ENCODE measurements at regions not wholly inside any gene's neighbourhood (a gene's known extent, or its start where the extent isn't known, plus 50 kb on each side); places are given as distances from the start of the nearest gene placed in this dataset.
A peak's percentile ranks its signal among the peaks of the same experiment; 100 is the strongest.

DNA sequence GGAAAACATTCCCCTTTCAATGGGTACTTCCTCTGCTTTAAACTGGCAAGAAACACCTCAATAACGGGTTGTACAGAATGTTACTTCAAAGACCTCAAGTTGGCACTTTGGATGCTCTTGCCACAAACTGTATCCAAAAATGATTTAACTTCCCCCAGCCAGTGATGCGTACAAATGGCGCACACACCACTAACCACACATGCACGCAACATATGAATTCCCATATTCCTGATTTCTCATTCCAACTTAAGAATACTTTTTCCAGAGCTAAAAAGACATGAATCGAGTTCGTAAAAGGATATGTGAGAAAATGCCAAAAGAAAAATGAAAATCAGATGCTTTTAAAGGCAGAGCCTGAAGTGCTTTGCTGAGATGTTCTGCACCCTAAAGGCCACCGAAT lies 388.0 kb upstream of the PIK3R1 start:
- H3K9me3 ChIP-seq, result no peaks in the 10 kb centered on the region
- H3K36me3 ChIP-seq, result no peaks in the 10 kb centered on the region
- no peaks in the 10 kb centered on the region for H3K4me1 ChIP-seq
- H3K4me3 ChIP-seq, result no peak overlapping the region
- TF ChIP-seq, protein P1, sequence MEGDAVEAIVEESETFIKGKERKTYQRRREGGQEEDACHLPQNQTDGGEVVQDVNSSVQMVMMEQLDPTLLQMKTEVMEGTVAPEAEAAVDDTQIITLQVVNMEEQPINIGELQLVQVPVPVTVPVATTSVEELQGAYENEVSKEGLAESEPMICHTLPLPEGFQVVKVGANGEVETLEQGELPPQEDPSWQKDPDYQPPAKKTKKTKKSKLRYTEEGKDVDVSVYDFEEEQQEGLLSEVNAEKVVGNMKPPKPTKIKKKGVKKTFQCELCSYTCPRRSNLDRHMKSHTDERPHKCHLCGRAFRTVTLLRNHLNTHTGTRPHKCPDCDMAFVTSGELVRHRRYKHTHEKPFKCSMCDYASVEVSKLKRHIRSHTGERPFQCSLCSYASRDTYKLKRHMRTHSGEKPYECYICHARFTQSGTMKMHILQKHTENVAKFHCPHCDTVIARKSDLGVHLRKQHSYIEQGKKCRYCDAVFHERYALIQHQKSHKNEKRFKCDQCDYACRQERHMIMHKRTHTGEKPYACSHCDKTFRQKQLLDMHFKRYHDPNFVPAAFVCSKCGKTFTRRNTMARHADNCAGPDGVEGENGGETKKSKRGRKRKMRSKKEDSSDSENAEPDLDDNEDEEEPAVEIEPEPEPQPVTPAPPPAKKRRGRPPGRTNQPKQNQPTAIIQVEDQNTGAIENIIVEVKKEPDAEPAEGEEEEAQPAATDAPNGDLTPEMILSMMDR (IDR thresholded peaks at IDR 0.05), result no peak
- no peaks in the 10 kb centered on the region for H3K27me3 ChIP-seq
- no peak for DNase-seq (ENCODE audit: low spot score)
- H3K27ac ChIP-seq, result no peak overlapping the region

DNA sequence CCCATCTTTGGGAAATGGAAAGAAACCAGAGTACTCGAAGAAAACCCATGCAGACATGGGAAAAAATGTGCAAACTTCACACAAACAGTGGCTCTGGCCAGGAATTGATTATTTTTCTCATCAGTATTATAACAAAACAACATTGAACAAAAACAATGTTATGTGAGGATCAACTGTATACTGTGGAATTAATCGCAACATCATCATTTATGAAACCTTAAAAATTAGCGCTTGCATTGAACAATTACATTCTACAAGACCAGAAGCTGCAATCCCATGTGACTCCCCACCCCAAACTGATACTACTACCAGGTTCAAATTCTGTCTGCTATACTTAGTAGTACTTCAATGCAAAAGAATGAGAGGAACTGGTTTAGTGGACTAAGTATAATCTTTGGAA lies 390.7 kb upstream of the PIK3R1 start:
- DNase-seq (ENCODE audit: low spot score), result no peak
- TF ChIP-seq, protein P1 (IDR thresholded peaks at IDR 0.05), result no peak

DNA sequence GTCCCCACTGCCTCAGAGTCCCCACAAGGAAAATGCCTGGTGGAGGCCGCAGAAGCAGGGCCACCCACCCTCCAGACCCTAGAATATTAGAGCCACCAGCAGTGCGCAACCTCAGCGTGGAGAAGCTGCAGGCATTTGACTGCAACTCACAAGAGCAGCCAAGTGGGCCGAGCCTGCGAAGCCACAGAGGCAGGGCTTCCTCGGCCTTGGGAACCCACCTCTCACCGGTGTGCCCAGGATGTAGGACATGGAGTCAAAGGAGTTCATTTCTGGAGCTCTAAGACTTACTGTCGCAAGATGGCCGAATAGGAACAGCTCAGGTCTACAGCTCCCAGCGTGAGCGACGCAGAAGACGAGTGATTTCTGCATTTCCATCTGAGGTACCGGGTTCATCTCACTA lies 397.9 kb upstream of the PIK3R1 start:
- Histone ChIP-seq H3K4me3 (no peak overlapping the region), H3K27me3 (no peaks in the 10 kb centered on the region), H3K27ac (no peak overlapping the region), H3K36me3 (no peaks in the 10 kb centered on the region), H3K4me1 (peaks cover 0 to 31% of the 10 kb centered on the region in 2 donors), H3K9me3 (no peaks in the 10 kb centered on the region)
- no peak for DNase-seq (ENCODE audit: low spot score)
- TF ChIP-seq, protein P1 (IDR thresholded peaks at IDR 0.05), result no peak

More for the DNA sequence above, 390.7 kb upstream of the PIK3R1 start:
- Histone ChIP-seq H3K4me1 (no peaks in the 10 kb centered on the region), H3K4me3 (no peak overlapping the region), H3K36me3 (no peaks in the 10 kb centered on the region), H3K27ac (no peak overlapping the region), H3K27me3 (no peaks in the 10 kb centered on the region), H3K9me3 (no peaks in the 10 kb centered on the region)

DNA sequence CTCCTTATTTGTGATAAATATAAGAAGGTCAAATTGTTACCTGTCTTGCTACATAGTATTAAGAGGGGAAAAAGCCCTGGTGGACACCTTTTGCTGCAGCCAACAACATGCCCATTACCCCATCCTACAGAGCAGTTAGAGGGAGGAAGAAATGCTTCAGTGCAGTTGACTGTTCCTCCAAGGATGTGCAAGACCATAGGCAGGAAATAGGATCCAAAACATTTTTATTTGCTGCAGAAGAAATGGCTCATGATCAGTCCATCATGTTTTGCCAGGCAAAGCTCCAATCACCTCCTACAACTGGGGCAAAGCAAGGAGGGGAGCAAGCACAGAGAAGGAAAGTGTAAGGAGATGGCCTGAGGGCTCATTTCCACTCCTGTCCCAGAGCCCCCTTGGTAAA lies 399.1 kb upstream of the PIK3R1 start:
- H3K27me3 ChIP-seq, result no peaks in the 10 kb centered on the region
- no peaks in the 10 kb centered on the region for H3K36me3 ChIP-seq
- H3K9me3 ChIP-seq, result no peaks in the 10 kb centered on the region
- no peak for DNase-seq (ENCODE audit: low spot score)
- H3K4me1 ChIP-seq, result peaks cover 0 to 31% of the 10 kb centered on the region in 2 donors
- peak overlapping the region; percentile 55 to 75 for H3K27ac ChIP-seq
- no peak overlapping the region for H3K4me3 ChIP-seq
- TF ChIP-seq, protein P1 (IDR thresholded peaks at IDR 0.05), result no peak

DNA sequence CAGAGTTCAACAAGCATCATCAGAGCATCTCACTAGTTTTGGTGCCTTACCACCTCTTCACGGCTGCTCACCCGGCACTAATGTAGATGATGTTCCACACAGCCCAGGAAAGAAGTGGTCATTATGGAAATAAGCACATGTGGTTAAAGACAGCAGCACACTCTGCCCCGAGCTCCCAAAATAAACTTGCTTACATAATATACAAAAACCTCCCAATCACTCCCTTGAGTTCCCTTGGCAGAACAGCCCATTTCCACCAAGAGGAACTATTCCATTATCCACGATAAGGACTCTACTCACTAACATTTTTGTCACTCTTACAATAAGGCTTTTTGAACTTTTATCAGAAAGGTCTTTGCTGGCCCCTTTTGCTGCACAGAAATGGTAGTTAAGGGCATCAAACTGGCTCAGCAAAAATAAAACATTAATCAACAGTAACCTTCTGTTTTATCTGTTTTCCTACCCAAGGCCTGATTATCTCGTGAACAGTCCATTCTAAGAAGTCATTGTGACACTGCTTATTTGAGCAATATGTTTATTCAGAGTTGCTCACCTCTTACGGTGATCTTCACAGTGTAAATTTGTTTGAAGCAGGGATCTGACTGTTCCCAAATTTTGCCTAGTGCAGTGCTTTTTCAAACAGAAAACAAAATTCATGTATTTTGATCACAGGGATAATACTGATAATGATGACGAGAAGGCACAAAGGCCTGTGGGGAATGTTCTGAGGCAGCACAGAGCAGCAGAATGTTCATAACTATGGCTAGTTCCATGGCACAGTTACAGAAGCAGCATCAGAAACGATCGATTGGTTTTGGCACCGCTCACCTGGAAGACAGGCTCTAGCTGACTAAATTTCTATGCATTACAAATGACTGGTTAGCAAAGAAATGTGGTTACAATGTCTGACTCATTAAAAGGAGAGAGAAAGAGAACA lies 399.8 kb upstream of the PIK3R1 start:
- H3K27ac ChIP-seq, result peak overlapping the region; percentile 55 to 75
- H3K9me3 ChIP-seq, result no peaks in the 10 kb centered on the region
- TF ChIP-seq, protein P1 (IDR thresholded peaks at IDR 0.05), result no peak
- no peaks in the 10 kb centered on the region for H3K27me3 ChIP-seq
- DNase-seq (ENCODE audit: low spot score), result peak; percentile 69
- H3K36me3 ChIP-seq, result no peaks in the 10 kb centered on the region
- H3K4me3 ChIP-seq, result no peak overlapping the region
- peaks cover 0 to 31% of the 10 kb centered on the region in 2 donors for H3K4me1 ChIP-seq

All from right atrium auricular region (tissue), 2 donors.